ENCODE measurements at regions not wholly inside any gene's neighbourhood (a gene's known extent, or its start where the extent isn't known, plus 50 kb on each side); places are given as distances from the start of the nearest gene placed in this dataset.

DNA sequence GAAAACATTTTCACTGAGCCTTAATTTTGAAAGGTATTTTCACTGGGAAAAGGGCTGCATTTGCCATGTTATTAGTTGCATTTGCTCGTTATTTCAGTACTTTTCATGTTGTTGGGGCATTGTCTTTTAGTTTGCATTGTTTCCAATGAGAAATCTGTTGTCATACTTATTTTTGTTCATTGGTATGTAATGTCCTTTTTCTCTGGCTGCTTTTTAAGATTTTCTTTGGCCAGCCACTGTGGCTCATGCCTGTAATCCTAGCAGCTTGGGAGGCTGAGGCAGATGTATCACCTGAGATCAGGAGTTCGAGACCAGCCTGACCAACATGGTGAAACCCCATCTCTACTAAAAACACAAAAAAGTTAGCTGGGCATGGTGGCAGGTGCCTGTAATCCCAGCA is 379.9 kb downstream of the SAMD5 start:
- Histone ChIP-seq H3K27ac (ENCODE audit: low read depth, low read length) (no peak overlapping the region), H3K9me3 (ENCODE audit: control insufficient read depth in 1 of 2, low read length in 2 of 2) (peaks cover 0 to 6% of the 10 kb centered on the region in 2 donors), H3K9ac (ENCODE audit: low read depth in 1 of 2, low read length in 2 of 2) (no peak overlapping the region), H3K36me3 (ENCODE audit: control insufficient read depth in 1 of 2, insufficient read depth in 2 of 2, low read length in 2 of 2) (no peaks in the 10 kb centered on the region), H3K4me3 (ENCODE audit: low read depth in 1 of 2, low read length in 2 of 2) (no peak overlapping the region), H3K4me1 (ENCODE audit: control insufficient read depth in 1 of 2, insufficient read depth in 2 of 2, low read length in 2 of 2) (no peaks in the 10 kb centered on the region), H3K27me3 (ENCODE audit: control insufficient read depth in 1 of 2, insufficient read depth in 2 of 2, low read length in 2 of 2) (no peaks in the 10 kb centered on the region)

DNA sequence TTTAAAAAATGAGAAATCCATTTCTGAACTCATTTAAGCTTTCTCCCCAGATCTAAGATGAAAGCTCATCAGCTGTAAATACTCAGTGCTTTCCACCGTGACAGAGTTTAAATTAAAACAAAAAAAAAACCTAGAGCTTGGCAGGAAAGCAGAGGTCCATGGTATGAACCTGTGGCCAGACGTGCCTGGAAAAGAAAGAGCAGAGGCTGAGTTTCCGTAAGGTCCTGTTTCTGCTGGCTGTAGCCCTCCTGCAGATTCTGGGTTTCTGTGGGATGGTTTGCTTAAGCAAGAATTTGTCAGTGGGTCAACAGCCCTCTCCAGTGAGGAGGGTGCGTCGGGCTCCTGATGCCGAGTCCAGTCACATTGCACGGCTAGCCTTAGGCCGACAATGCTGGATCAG is 383.2 kb downstream of the SAMD5 start:
- H3K27me3 ChIP-seq (ENCODE audit: control insufficient read depth in 1 of 2, insufficient read depth in 2 of 2, low read length in 2 of 2): no peaks in the 10 kb centered on the region
- H3K4me1 ChIP-seq (ENCODE audit: control insufficient read depth in 1 of 2, insufficient read depth in 2 of 2, low read length in 2 of 2): no peaks in the 10 kb centered on the region
- no peak overlapping the region for H3K9ac ChIP-seq (ENCODE audit: low read depth in 1 of 2, low read length in 2 of 2)
- peaks cover 0 to 5% of the 10 kb centered on the region in 2 donors for H3K9me3 ChIP-seq (ENCODE audit: control insufficient read depth in 1 of 2, low read length in 2 of 2)
- no peak overlapping the region for H3K4me3 ChIP-seq (ENCODE audit: low read depth in 1 of 2, low read length in 2 of 2)
- no peak overlapping the region for H3K27ac ChIP-seq (ENCODE audit: low read depth, low read length)
- H3K36me3 ChIP-seq (ENCODE audit: control insufficient read depth in 1 of 2, insufficient read depth in 2 of 2, low read length in 2 of 2): no peaks in the 10 kb centered on the region

DNA sequence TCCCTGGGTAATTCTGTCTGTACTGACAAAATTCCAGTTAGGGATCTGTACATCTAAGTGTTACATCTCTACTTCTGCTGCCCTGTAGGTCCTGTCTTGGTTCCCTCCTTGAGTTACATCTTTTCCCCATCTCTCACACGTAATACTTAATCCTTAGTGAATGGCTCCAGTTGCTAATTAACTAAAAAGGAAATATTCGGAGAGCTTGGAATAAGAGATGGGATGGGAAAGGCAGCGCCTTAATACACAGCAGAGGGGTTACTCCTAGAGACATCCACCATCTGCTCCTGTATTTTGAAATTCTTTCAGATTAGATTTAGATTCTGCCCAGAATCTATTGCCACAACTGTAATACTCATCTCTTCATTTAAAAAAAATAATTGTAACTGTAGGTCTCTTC is 384.0 kb downstream of the SAMD5 start:
- H3K27me3 ChIP-seq (ENCODE audit: control insufficient read depth in 1 of 2, insufficient read depth in 2 of 2, low read length in 2 of 2): no peaks in the 10 kb centered on the region
- H3K9ac ChIP-seq (ENCODE audit: low read depth in 1 of 2, low read length in 2 of 2): no peak overlapping the region
- H3K9me3 ChIP-seq (ENCODE audit: control insufficient read depth in 1 of 2, low read length in 2 of 2): no peaks in the 10 kb centered on the region

DNA sequence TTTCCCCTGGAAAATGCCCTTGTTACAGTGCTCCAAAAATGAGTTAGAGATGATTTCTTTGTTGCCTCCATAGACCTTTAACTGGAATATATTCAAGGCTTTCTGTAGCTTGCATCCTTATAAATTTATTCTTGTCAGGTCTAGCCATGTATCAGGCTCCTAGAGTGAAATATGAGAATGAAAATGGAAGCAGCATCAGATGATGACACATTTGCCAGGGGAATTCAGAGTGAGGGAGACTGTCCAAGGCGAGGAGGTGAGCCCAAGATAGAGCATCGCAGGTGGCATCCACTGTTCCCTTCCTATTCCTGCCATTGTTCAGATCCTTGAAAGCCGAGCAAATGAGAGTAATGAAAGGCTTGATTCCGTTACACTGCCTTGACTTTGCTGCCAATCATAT is 386.8 kb downstream of the SAMD5 start:
- no peaks in the 10 kb centered on the region for H3K36me3 ChIP-seq (ENCODE audit: control insufficient read depth in 1 of 2, insufficient read depth in 2 of 2, low read length in 2 of 2)
- no peak overlapping the region for H3K9ac ChIP-seq (ENCODE audit: low read depth in 1 of 2, low read length in 2 of 2)
- H3K27me3 ChIP-seq (ENCODE audit: control insufficient read depth in 1 of 2, insufficient read depth in 2 of 2, low read length in 2 of 2): no peaks in the 10 kb centered on the region
- H3K27ac ChIP-seq (ENCODE audit: low read depth, low read length): no peak overlapping the region
- no peaks in the 10 kb centered on the region for H3K4me1 ChIP-seq (ENCODE audit: control insufficient read depth in 1 of 2, insufficient read depth in 2 of 2, low read length in 2 of 2)
- no peaks in the 10 kb centered on the region for H3K9me3 ChIP-seq (ENCODE audit: control insufficient read depth in 1 of 2, low read length in 2 of 2)
- H3K4me3 ChIP-seq (ENCODE audit: low read depth in 1 of 2, low read length in 2 of 2): no peak overlapping the region

More for the DNA sequence above, 384.0 kb downstream of the SAMD5 start:
- Histone ChIP-seq H3K27ac (ENCODE audit: low read depth, low read length) (no peak overlapping the region), H3K4me1 (ENCODE audit: control insufficient read depth in 1 of 2, insufficient read depth in 2 of 2, low read length in 2 of 2) (no peaks in the 10 kb centered on the region), H3K36me3 (ENCODE audit: control insufficient read depth in 1 of 2, insufficient read depth in 2 of 2, low read length in 2 of 2) (no peaks in the 10 kb centered on the region), H3K4me3 (ENCODE audit: low read depth in 1 of 2, low read length in 2 of 2) (no peak overlapping the region)

DNA sequence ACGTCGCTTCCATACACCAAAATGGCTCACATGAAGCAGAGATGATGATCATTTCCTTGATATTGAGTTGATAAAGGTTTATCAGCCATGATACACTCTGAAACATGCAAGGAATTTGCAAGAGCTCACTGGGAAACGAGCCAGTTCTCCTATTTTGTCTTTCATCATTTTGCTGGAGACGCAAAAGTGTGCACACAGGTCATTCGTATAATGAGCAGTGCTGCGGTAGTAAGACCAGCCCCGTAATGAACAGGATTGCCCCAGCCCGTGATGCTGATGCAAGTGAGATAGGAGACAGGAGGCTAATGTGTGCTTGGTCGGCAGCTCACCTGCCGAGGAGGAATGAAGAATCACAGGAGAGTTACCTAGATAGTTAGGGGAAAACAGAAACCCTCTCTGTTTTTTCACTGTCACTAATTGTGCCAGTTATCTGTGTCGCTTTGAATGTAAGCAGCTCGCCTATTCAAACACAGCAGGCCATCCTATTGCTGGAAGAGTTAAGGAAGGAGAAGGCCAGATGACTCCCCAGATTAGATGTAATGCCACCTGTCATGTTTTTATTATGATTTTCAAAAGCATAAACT is 391.8 kb downstream of the SAMD5 start:
- H3K4me3 ChIP-seq (ENCODE audit: low read depth in 1 of 2, low read length in 2 of 2): no peak overlapping the region
- no peaks in the 10 kb centered on the region for H3K9me3 ChIP-seq (ENCODE audit: control insufficient read depth in 1 of 2, low read length in 2 of 2)
- H3K36me3 ChIP-seq (ENCODE audit: control insufficient read depth in 1 of 2, insufficient read depth in 2 of 2, low read length in 2 of 2): no peaks in the 10 kb centered on the region
- no peak overlapping the region for H3K27ac ChIP-seq (ENCODE audit: low read depth, low read length)
- H3K4me1 ChIP-seq (ENCODE audit: control insufficient read depth in 1 of 2, insufficient read depth in 2 of 2, low read length in 2 of 2): no peaks in the 10 kb centered on the region
- H3K27me3 ChIP-seq (ENCODE audit: control insufficient read depth in 1 of 2, insufficient read depth in 2 of 2, low read length in 2 of 2): no peaks in the 10 kb centered on the region
- no peak overlapping the region for H3K9ac ChIP-seq (ENCODE audit: low read depth in 1 of 2, low read length in 2 of 2)

DNA sequence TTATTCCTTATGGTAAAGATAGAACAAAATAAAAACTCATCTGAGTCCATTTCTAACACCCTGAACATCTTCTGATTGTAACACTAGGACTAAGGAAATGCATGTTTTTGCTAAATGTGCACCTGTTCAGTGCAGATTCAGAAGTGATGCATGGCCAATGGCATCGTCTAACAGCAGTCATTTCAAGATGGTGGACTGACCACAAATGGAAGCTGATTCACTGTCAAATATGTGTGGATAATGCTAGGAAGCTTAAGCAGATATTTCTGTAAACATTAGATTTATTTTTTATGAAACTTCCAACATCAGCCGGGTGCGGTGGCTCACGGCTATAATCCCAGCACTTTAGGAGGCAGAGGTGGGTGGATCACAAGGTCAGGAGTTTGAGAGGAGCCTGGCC is 394.8 kb downstream of the SAMD5 start:
- Histone ChIP-seq H3K4me3 (ENCODE audit: low read depth in 1 of 2, low read length in 2 of 2) (no peak overlapping the region), H3K27ac (ENCODE audit: low read depth, low read length) (no peak overlapping the region), H3K36me3 (ENCODE audit: control insufficient read depth in 1 of 2, insufficient read depth in 2 of 2, low read length in 2 of 2) (no peaks in the 10 kb centered on the region), H3K9ac (ENCODE audit: low read depth in 1 of 2, low read length in 2 of 2) (no peak overlapping the region), H3K9me3 (ENCODE audit: control insufficient read depth in 1 of 2, low read length in 2 of 2) (no peaks in the 10 kb centered on the region), H3K4me1 (ENCODE audit: control insufficient read depth in 1 of 2, insufficient read depth in 2 of 2, low read length in 2 of 2) (no peaks in the 10 kb centered on the region), H3K27me3 (ENCODE audit: control insufficient read depth in 1 of 2, insufficient read depth in 2 of 2, low read length in 2 of 2) (no peaks in the 10 kb centered on the region)

DNA sequence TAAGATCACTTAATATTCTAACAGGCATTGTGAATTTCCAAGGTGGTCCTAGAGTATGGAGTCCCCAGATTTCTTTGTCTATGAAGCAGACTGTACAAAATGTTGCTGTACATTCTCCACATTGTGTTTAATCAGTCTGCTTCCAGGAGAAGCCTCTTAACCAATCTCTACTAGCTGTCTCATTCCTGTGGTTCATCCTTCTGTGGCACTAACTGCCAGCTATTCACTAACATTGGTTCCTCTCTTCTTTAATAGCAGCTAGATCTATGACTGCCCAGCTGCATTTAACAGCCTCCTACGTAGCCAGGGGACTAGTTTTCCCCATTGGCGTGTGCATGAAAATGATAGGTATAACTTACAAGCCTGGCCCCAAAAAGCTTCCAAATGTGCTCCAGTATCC is 395.4 kb downstream of the SAMD5 start:
- Histone ChIP-seq H3K36me3 (ENCODE audit: control insufficient read depth in 1 of 2, insufficient read depth in 2 of 2, low read length in 2 of 2) (no peaks in the 10 kb centered on the region), H3K9ac (ENCODE audit: low read depth in 1 of 2, low read length in 2 of 2) (no peak overlapping the region), H3K27ac (ENCODE audit: low read depth, low read length) (no peak overlapping the region), H3K9me3 (ENCODE audit: control insufficient read depth in 1 of 2, low read length in 2 of 2) (no peaks in the 10 kb centered on the region), H3K27me3 (ENCODE audit: control insufficient read depth in 1 of 2, insufficient read depth in 2 of 2, low read length in 2 of 2) (no peaks in the 10 kb centered on the region), H3K4me1 (ENCODE audit: control insufficient read depth in 1 of 2, insufficient read depth in 2 of 2, low read length in 2 of 2) (no peaks in the 10 kb centered on the region), H3K4me3 (ENCODE audit: low read depth in 1 of 2, low read length in 2 of 2) (no peak overlapping the region)

DNA sequence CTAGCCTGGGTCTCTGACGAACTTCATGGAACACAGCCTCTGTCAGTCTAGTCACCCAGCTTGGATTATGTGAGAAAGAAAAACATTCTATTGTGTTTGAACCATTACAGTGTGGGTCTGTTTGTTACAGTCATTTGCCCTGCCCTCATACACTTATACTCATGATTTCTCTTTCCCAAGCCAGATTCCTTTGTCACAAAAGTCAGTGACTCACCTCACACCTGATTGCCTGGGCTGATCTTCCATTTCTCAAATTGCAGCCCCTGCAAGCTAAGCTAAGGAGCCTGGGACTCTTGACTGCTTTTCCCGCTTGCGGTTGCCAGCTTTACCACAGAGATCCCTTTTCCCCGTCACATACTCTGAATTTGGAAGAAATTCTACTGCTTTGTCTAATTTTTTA is 395.9 kb downstream of the SAMD5 start:
- Histone ChIP-seq H3K9ac (ENCODE audit: low read depth in 1 of 2, low read length in 2 of 2) (no peak overlapping the region), H3K4me1 (ENCODE audit: control insufficient read depth in 1 of 2, insufficient read depth in 2 of 2, low read length in 2 of 2) (no peaks in the 10 kb centered on the region), H3K9me3 (ENCODE audit: control insufficient read depth in 1 of 2, low read length in 2 of 2) (no peaks in the 10 kb centered on the region)

DNA sequence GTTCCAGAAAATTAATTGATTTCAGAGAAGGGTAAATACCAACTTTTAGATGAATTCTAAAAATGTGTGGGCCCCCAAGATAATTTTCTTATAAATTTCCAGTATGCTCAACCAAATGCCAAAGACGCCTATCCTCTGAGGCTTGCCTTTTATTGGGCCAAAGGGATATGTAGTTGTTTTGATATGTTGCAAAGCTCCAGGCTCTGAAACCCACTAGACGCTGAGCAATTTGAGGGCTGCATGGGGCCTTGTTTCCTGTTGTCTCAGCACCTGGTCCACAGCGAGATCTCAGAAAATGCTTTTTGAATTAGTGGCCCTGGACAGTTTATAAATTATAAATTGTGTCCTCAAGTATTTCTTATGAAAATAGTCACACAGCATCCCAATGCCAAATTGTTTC is 397.2 kb downstream of the SAMD5 start:
- no peaks in the 10 kb centered on the region for H3K9me3 ChIP-seq (ENCODE audit: control insufficient read depth in 1 of 2, low read length in 2 of 2)
- no peak overlapping the region for H3K9ac ChIP-seq (ENCODE audit: low read depth in 1 of 2, low read length in 2 of 2)
- H3K4me1 ChIP-seq (ENCODE audit: control insufficient read depth in 1 of 2, insufficient read depth in 2 of 2, low read length in 2 of 2): no peaks in the 10 kb centered on the region
- no peaks in the 10 kb centered on the region for H3K27me3 ChIP-seq (ENCODE audit: control insufficient read depth in 1 of 2, insufficient read depth in 2 of 2, low read length in 2 of 2)
- H3K36me3 ChIP-seq (ENCODE audit: control insufficient read depth in 1 of 2, insufficient read depth in 2 of 2, low read length in 2 of 2): no peaks in the 10 kb centered on the region
- no peak overlapping the region for H3K4me3 ChIP-seq (ENCODE audit: low read depth in 1 of 2, low read length in 2 of 2)
- no peak overlapping the region for H3K27ac ChIP-seq (ENCODE audit: low read depth, low read length)

More for the DNA sequence above, 395.9 kb downstream of the SAMD5 start:
- no peak overlapping the region for H3K27ac ChIP-seq (ENCODE audit: low read depth, low read length)
- H3K36me3 ChIP-seq (ENCODE audit: control insufficient read depth in 1 of 2, insufficient read depth in 2 of 2, low read length in 2 of 2): no peaks in the 10 kb centered on the region
- no peaks in the 10 kb centered on the region for H3K27me3 ChIP-seq (ENCODE audit: control insufficient read depth in 1 of 2, insufficient read depth in 2 of 2, low read length in 2 of 2)
- H3K4me3 ChIP-seq (ENCODE audit: low read depth in 1 of 2, low read length in 2 of 2): no peak overlapping the region

DNA sequence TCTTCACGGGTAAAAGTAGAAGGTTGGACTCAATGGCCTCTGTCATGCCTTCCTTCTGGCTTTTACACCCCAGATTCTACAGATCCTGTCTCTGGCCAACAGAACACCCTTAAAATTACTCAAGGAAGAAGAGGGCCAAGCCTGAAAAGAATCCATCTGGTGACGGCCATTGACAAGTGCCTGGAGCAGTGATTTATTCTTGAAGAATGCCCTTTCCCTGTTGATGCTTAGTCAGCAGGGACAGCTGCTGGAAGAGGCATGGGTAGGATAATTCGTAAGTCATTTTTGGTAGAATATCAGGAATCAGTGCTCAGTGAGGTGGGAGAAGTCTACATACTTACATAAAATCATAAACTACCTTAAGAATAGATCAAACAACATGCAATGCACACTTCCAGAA is 397.9 kb downstream of the SAMD5 start:
- no peak overlapping the region for H3K9ac ChIP-seq (ENCODE audit: low read depth in 1 of 2, low read length in 2 of 2)
- no peak overlapping the region for H3K4me3 ChIP-seq (ENCODE audit: low read depth in 1 of 2, low read length in 2 of 2)
- H3K36me3 ChIP-seq (ENCODE audit: control insufficient read depth in 1 of 2, insufficient read depth in 2 of 2, low read length in 2 of 2): no peaks in the 10 kb centered on the region
- no peaks in the 10 kb centered on the region for H3K27me3 ChIP-seq (ENCODE audit: control insufficient read depth in 1 of 2, insufficient read depth in 2 of 2, low read length in 2 of 2)
- no peaks in the 10 kb centered on the region for H3K9me3 ChIP-seq (ENCODE audit: control insufficient read depth in 1 of 2, low read length in 2 of 2)
- no peaks in the 10 kb centered on the region for H3K4me1 ChIP-seq (ENCODE audit: control insufficient read depth in 1 of 2, insufficient read depth in 2 of 2, low read length in 2 of 2)
- H3K27ac ChIP-seq (ENCODE audit: low read depth, low read length): no peak overlapping the region

DNA sequence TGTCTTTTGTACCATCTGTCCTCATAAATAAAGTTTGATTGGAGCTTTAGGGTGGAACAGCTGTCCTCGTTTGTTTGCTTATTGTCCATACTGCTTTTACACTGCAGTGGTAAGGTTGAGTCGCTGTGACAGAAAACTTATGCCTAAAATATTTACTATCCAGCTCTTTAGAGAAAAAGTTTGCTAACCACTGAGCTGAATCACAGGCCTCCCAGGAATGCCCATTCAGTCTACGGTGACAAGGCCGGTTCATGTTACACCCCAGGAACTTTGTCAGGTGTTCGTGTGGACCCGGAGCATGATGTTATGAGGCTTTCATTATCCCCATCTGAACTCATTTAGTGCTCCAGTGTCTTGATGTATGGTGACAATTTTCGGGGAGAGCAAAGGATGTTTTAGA is 401.1 kb downstream of the SAMD5 start:
- Histone ChIP-seq H3K4me3 (ENCODE audit: low read depth in 1 of 2, low read length in 2 of 2) (no peak overlapping the region), H3K36me3 (ENCODE audit: control insufficient read depth in 1 of 2, insufficient read depth in 2 of 2, low read length in 2 of 2) (no peaks in the 10 kb centered on the region), H3K4me1 (ENCODE audit: control insufficient read depth in 1 of 2, insufficient read depth in 2 of 2, low read length in 2 of 2) (no peaks in the 10 kb centered on the region), H3K9me3 (ENCODE audit: control insufficient read depth in 1 of 2, low read length in 2 of 2) (no peaks in the 10 kb centered on the region), H3K9ac (ENCODE audit: low read depth in 1 of 2, low read length in 2 of 2) (no peak overlapping the region), H3K27ac (ENCODE audit: low read depth, low read length) (no peak overlapping the region), H3K27me3 (ENCODE audit: control insufficient read depth in 1 of 2, insufficient read depth in 2 of 2, low read length in 2 of 2) (no peaks in the 10 kb centered on the region)

All from duodenal mucosa (tissue), 2 donors.